HepG2 (cell line): ENCODE measurements at regions not wholly inside any gene's neighbourhood (a gene's known extent, or its start where the extent isn't known, plus 50 kb on each side); places are given as distances from the start of the nearest gene placed in this dataset.

Source experiments
- ETV5 ChIP-seq: IDR thresholded peaks from 2 replicates; pipeline ENCODE4 v1.6.1; 2018; ENCODE audit warnings: missing biosample characterization, missing genetic modification reagents, inconsistent platforms, borderline replicate concordance
- HMG20A ChIP-seq: IDR thresholded peaks from 2 replicates; pipeline ENCODE4 v1.6.1; 2016; ENCODE audit warnings: borderline replicate concordance
- KDM2A ChIP-seq: sonication (generic); formaldehyde crosslinking; IDR thresholded peaks from 2 replicates; pipeline ENCODE4 v1.4.0; 2020; ENCODE audit warnings: low read depth, missing genetic modification reagents, borderline replicate concordance
- MEF2D ChIP-seq: sonication (generic); formaldehyde crosslinking; IDR thresholded peaks from 2 replicates; pipeline ENCODE4 v1.5.1; 2020; ENCODE audit warnings: mild to moderate bottlenecking, missing genetic modification reagents
- PAF1 ChIP-seq: IDR thresholded peaks from 2 replicates; pipeline ENCODE4 v1.6.1; 2016; ENCODE audit warnings: missing genetic modification reagents, missing compliant biosample characterization
- SOX13 ChIP-seq, 3 experiments: fragments of 450-650 bp in 1 of 3; sonication (generic) in 1 of 3; formaldehyde crosslinking in 1 of 3; IDR thresholded peaks in 2 of 3; conservative IDR thresholded peaks in 1 of 3; 2 replicates each; pipeline versions ENCODE4 v1.5.0 to v1.6.1; 2016 to 2020; ENCODE audit warnings: antibody characterized with exemption in 1 of 3, mild to moderate bottlenecking in 1 of 3, missing compliant biosample characterization in 1 of 3, missing genetic modification reagents in 1 of 3, moderate library complexity in 1 of 3
- THAP7 ChIP-seq: sonication (generic); formaldehyde crosslinking; IDR thresholded peaks from 2 replicates; pipeline ENCODE4 v1.8.1; 2023; ENCODE audit warnings: mild to moderate bottlenecking, missing genetic modification reagents
- ZFP41 ChIP-seq: sonication (generic); formaldehyde crosslinking; IDR thresholded peaks from 2 replicates; pipeline ENCODE4 v1.4.0; 2020; ENCODE audit warnings: mild to moderate bottlenecking, missing genetic modification reagents, borderline replicate concordance
- ZNF10 ChIP-seq: sonication (generic); formaldehyde crosslinking; IDR thresholded peaks from 2 replicates; pipeline ENCODE4 v1.4.0; 2020; ENCODE audit warnings: mild to moderate bottlenecking, low read depth, missing genetic modification reagents, borderline replicate concordance
- ZNF143 ChIP-seq: sonication (generic); formaldehyde crosslinking; IDR thresholded peaks from 2 replicates; pipeline ENCODE4 v1.4.0; 2020; ENCODE audit warnings: missing genetic modification reagents
- ZNF205 ChIP-seq: IDR thresholded peaks from 2 replicates; pipeline ENCODE4 v1.6.1; 2018; ENCODE audit warnings: missing biosample characterization, missing genetic modification reagents
- ZNF512B ChIP-seq: sonication (generic); formaldehyde crosslinking; IDR thresholded peaks from 2 replicates; pipeline ENCODE4 v1.5.1; 2020; ENCODE audit warnings: missing genetic modification reagents, mild to moderate bottlenecking, borderline replicate concordance
- TF ChIP-seq, protein P1 (sequence below): sonication (generic); formaldehyde crosslinking; IDR thresholded peaks from 2 replicates; pipeline ENCODE4 v1.5.0; 2020; ENCODE audit warnings: mild to moderate bottlenecking, missing genetic modification reagents, borderline replicate concordance
- TF ChIP-seq, protein P2 (sequence below): sonication (generic); formaldehyde crosslinking; IDR thresholded peaks from 2 replicates; pipeline ENCODE4 v1.4.0; 2020; ENCODE audit warnings: missing genetic modification reagents, borderline replicate concordance
- TF ChIP-seq, protein P3 (sequence below): IDR thresholded peaks from 2 replicates; pipeline ENCODE4 v1.6.1; 2012; ENCODE audit warnings: low read depth, low read length, improper control_type of control experiment

- TF ChIP-seq ZNF512B (CRISPR knock-in tag): no peak
- TF ChIP-seq ZNF143 (CRISPR knock-in tag): no peak
- TF ChIP-seq, protein P1, sequence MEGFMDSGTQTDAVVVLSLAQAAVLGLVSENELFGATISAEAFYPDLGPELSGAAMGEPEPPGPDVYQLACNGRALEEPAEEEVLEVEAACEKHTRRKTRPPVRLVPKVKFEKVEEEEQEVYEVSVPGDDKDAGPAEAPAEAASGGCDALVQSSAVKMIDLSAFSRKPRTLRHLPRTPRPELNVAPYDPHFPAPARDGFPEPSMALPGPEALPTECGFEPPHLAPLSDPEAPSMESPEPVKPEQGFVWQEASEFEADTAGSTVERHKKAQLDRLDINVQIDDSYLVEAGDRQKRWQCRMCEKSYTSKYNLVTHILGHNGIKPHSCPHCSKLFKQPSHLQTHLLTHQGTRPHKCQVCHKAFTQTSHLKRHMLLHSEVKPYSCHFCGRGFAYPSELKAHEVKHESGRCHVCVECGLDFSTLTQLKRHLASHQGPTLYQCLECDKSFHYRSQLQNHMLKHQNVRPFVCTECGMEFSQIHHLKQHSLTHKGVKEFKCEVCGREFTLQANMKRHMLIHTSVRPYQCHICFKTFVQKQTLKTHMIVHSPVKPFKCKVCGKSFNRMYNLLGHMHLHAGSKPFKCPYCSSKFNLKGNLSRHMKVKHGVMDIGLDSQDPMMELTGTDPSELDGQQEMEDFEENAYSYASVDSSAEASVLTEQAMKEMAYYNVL (CRISPR knock-in tag): no peak
- TF ChIP-seq PAF1: no peak
- TF ChIP-seq ZFP41 (CRISPR knock-in tag): no peak
- TF ChIP-seq, protein P2, sequence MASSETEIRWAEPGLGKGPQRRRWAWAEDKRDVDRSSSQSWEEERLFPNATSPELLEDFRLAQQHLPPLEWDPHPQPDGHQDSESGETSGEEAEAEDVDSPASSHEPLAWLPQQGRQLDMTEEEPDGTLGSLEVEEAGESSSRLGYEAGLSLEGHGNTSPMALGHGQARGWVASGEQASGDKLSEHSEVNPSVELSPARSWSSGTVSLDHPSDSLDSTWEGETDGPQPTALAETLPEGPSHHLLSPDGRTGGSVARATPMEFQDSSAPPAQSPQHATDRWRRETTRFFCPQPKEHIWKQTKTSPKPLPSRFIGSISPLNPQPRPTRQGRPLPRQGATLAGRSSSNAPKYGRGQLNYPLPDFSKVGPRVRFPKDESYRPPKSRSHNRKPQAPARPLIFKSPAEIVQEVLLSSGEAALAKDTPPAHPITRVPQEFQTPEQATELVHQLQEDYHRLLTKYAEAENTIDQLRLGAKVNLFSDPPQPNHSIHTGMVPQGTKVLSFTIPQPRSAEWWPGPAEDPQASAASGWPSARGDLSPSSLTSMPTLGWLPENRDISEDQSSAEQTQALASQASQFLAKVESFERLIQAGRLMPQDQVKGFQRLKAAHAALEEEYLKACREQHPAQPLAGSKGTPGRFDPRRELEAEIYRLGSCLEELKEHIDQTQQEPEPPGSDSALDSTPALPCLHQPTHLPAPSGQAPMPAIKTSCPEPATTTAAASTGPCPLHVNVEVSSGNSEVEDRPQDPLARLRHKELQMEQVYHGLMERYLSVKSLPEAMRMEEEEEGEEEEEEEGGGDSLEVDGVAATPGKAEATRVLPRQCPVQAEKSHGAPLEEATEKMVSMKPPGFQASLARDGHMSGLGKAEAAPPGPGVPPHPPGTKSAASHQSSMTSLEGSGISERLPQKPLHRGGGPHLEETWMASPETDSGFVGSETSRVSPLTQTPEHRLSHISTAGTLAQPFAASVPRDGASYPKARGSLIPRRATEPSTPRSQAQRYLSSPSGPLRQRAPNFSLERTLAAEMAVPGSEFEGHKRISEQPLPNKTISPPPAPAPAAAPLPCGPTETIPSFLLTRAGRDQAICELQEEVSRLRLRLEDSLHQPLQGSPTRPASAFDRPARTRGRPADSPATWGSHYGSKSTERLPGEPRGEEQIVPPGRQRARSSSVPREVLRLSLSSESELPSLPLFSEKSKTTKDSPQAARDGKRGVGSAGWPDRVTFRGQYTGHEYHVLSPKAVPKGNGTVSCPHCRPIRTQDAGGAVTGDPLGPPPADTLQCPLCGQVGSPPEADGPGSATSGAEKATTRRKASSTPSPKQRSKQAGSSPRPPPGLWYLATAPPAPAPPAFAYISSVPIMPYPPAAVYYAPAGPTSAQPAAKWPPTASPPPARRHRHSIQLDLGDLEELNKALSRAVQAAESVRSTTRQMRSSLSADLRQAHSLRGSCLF: no peak
- TF ChIP-seq THAP7 (CRISPR knock-in tag): no peak
- peak; percentile 42; the same call in 1 of the 2 replicates for TF ChIP-seq ETV5 (CRISPR knock-in tag)
- peak; percentile 64; the same call in 1 of the 2 replicates for TF ChIP-seq HMG20A (CRISPR knock-in tag)
- TF ChIP-seq, protein P3, sequence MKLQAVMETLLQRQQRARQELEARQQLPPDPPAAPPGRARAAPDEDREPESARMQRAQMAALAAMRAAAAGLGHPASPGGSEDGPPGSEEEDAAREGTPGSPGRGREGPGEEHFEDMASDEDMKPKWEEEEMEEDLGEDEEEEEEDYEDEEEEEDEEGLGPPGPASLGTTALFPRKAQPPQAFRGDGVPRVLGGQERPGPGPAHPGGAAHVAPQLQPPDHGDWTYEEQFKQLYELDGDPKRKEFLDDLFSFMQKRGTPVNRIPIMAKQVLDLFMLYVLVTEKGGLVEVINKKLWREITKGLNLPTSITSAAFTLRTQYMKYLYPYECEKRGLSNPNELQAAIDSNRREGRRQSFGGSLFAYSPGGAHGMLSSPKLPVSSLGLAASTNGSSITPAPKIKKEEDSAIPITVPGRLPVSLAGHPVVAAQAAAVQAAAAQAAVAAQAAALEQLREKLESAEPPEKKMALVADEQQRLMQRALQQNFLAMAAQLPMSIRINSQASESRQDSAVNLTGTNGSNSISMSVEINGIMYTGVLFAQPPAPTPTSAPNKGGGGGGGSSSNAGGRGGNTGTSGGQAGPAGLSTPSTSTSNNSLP: no peak
- no peak for TF ChIP-seq MEF2D (CRISPR knock-in tag)
- no peak for TF ChIP-seq KDM2A
- TF ChIP-seq SOX13 (IDR thresholded peaks at IDR 0.05): no peak
- TF ChIP-seq SOX13 (CRISPR knock-in tag; conservative IDR thresholded peaks at IDR 0.05 in 1 of 2, IDR thresholded peaks at IDR 0.05 in 1 of 2): peak in 1 of 2 experiments; percentile 27; a peak in 1 of 4 replicates
- TF ChIP-seq ZNF205 (CRISPR knock-in tag): no peak
- TF ChIP-seq ZNF10: no peak
Observed at GRCh38 chr3:187828579-187829452, 83.5 kb upstream of the BCL6 start (continued).
